ENCODE measurements at regions not wholly inside any gene's neighbourhood (a gene's known extent, or its start where the extent isn't known, plus 50 kb on each side); places are given as distances from the start of the nearest gene placed in this dataset.

GRCh38 chr1:193574913-193575312 is 388.5 kb upstream of the B3GALT2 start (continued):
- TF ChIP-seq ZBED1 (IDR thresholded peaks at IDR 0.05) (no peak), GATA2 (CRISPR knock-in tag; IDR thresholded peaks at IDR 0.05) (no peak), MECOM (CRISPR knock-in tag; IDR thresholded peaks at IDR 0.05) (no peak), IRF1 (CRISPR knock-in tag; IDR thresholded peaks at IDR 0.05; ENCODE audit: borderline replicate concordance) (no peak), CGGBP1 (CRISPR knock-in tag; IDR thresholded peaks at IDR 0.05) (no peak)

- FAIRE-seq (no peak), DNase-seq (ENCODE audit: extremely low read depth in 1 of 4, low spot score in 3 of 4) (no peak), ATAC-seq (no peak)
- Histone ChIP-seq H3K27me3 (ENCODE audit: control insufficient read depth in 2 of 2, insufficient read depth in 2 of 2, low read length in 2 of 2) (no peaks in the 10 kb centered on the region), H3K4me3 (no peak overlapping the region), H3K9me3 (replicated peaks; ENCODE audit: control insufficient read depth, insufficient read depth, low read depth, low read length) (no peaks in the 10 kb centered on the region), H3K79me2 (ENCODE audit: control insufficient read depth, insufficient read depth, low read length) (no peaks in the 10 kb centered on the region), H3K4me1 (replicated peaks in 1 of 2; ENCODE audit: control insufficient read depth in 2 of 2, insufficient read depth in 2 of 2, low read length in 2 of 2) (no peaks in the 10 kb centered on the region; a peak in 1 of 5 replicates), H2AFZ (ENCODE audit: low read depth, low read length) (no peak overlapping the region), H3K9me1 (ENCODE audit: control insufficient read depth, insufficient read depth, low read length) (no peaks in the 10 kb centered on the region), H3K9ac (ENCODE audit: insufficient read depth in 1 of 2, low read depth in 2 of 2, low read length in 2 of 2) (no peak overlapping the region), H3K36me3 (ENCODE audit: control insufficient read depth, insufficient read depth, low read length) (no peaks in the 10 kb centered on the region), H4K20me1 (replicated peaks; ENCODE audit: control insufficient read depth, insufficient read depth, low read length) (no peaks in the 10 kb centered on the region), H3K27ac (ENCODE audit: extremely low read depth, low read depth, low read length) (no peak overlapping the region), H3K4me2 (ENCODE audit: insufficient read depth, low read length) (no peak overlapping the region)
- POLR2A ChIA-PET: no interaction called here
- intact Hi-C loops (cut with micrococcal nuclease) (no loop called here), in situ Hi-C loops (cut with MboI) (no loop called here)
- CTCF ChIA-PET (ENCODE audit: low intra/inter-chr PET ratio): no interaction called here
- no TSS peak for BruUV-seq (replicated peaks)
- no peak for TF ChIP-seq TAF15 (IDR thresholded peaks at IDR 0.05; ENCODE audit: low read depth, low read length)
- no peak for TF ChIP-seq SAFB2 (IDR thresholded peaks at IDR 0.05; ENCODE audit: borderline replicate concordance, low read depth, low read length, severe bottlenecking)
- TF ChIP-seq ZNF592 (IDR thresholded peaks at IDR 0.05): no peak
- TF ChIP-seq PTBP1 (IDR thresholded peaks at IDR 0.05; ENCODE audit: low read depth, low read length): no peak
- TF ChIP-seq PRPF4 (IDR thresholded peaks at IDR 0.05; ENCODE audit: insufficient read depth, low read depth, low read length, poor library complexity, severe bottlenecking): no peak
- no peak for TF ChIP-seq WHSC1 (IDR thresholded peaks at IDR 0.05; ENCODE audit: low read length)
- no peak for TF ChIP-seq NCOA4 (IDR thresholded peaks at IDR 0.05; ENCODE audit: partially characterized antibody)
- TF ChIP-seq FOSL1 (tag; conservative IDR thresholded peaks at IDR 0.05): no peak
- TF ChIP-seq NR1H2 (CRISPR knock-in tag; IDR thresholded peaks at IDR 0.05): no peak
- TF ChIP-seq DDX20 (tag; IDR thresholded peaks at IDR 0.05; ENCODE audit: low read depth): no peak
Measured at GRCh38 chr1:193569983-193570269, 383.5 kb upstream of the B3GALT2 start.

Data from K562 (cell line).